Large intestine (tissue), 3 donors: ENCODE measurements at regions not wholly inside any gene's neighbourhood (a gene's known extent, or its start where the extent isn't known, plus 50 kb on each side); places are given as distances from the start of the nearest gene placed in this dataset.
A peak's percentile ranks its signal among the peaks of the same experiment; 100 is the strongest.

Source experiments
- DNase-seq, 2 donors: peaks; one replicate each; pipeline versions ENCODE4 v3.0.0 to v3.0.0-alpha.2; 2013
- H3K27ac ChIP-seq: one replicate; pipeline ENCODE4 v1.5.1; 2013; ENCODE audit warnings: low read length
- H3K27me3 ChIP-seq: 2 replicates; pipeline ENCODE4 v1.6.1; 2013; ENCODE audit warnings: low read length; ENCODE audit not compliant: control insufficient read depth, insufficient read depth
- H3K36me3 ChIP-seq: 2 replicates; pipeline ENCODE4 v1.6.1; 2013; ENCODE audit warnings: low read length; ENCODE audit not compliant: control insufficient read depth, insufficient read depth
- H3K4me1 ChIP-seq: one replicate; pipeline ENCODE4 v1.6.1; 2013; ENCODE audit warnings: low read length; ENCODE audit not compliant: control insufficient read depth, insufficient read depth
- H3K4me3 ChIP-seq: one replicate; pipeline ENCODE4 v1.5.1; 2013; ENCODE audit warnings: low read length
- H3K9me3 ChIP-seq: one replicate; pipeline ENCODE4 v1.6.1; 2013; ENCODE audit warnings: mild to moderate bottlenecking, low read depth, low read length, moderate library complexity; ENCODE audit not compliant: control insufficient read depth
- WGBS: methylation state at CpG from one replicate; pipeline ENCODE4 v1.1.5; 2013; ENCODE audit warnings: low lambda C conversion rate; ENCODE audit not compliant: insufficient coverage; 5-methylcytosine and 5-hydroxymethylcytosine counted together

GRCh38 chr1:168391851-168392681 is 111.4 kb downstream of the TBX19 start:
- no peaks in the 10 kb centered on the region for H3K9me3 ChIP-seq
- 78% methylated on average over 2 of the region's 8 CpGs for WGBS
- no peaks in the 10 kb centered on the region for H3K36me3 ChIP-seq
- H3K27me3 ChIP-seq = no peaks in the 10 kb centered on the region
- H3K4me1 ChIP-seq = peaks cover 4% of the 10 kb centered on the region
- no peak for DNase-seq
- H3K27ac ChIP-seq = no peak overlapping the region
- H3K4me3 ChIP-seq = no peak overlapping the region

GRCh38 chr1:168390271-168390670 is 109.6 kb downstream of the TBX19 start:
- H3K36me3 ChIP-seq = no peaks in the 10 kb centered on the region
- no peak for DNase-seq
- H3K4me3 ChIP-seq = no peak overlapping the region
- no peaks in the 10 kb centered on the region for H3K9me3 ChIP-seq
- no peak overlapping the region for H3K27ac ChIP-seq
- WGBS = 100% methylated on average over 1 of the region's 2 CpGs
- H3K27me3 ChIP-seq = peaks cover 3% of the 10 kb centered on the region
- H3K4me1 ChIP-seq = peaks cover 5% of the 10 kb centered on the region

- H3K4me3 ChIP-seq = no peak overlapping the region
- no peak overlapping the region for H3K27ac ChIP-seq
- H3K36me3 ChIP-seq = no peaks in the 10 kb centered on the region
- H3K9me3 ChIP-seq = no peaks in the 10 kb centered on the region
- no peak for DNase-seq
- H3K27me3 ChIP-seq = peaks cover 3% of the 10 kb centered on the region
- 92% methylated on average over 2 of the region's 5 CpGs for WGBS
- peaks cover 5% of the 10 kb centered on the region for H3K4me1 ChIP-seq
These were observed 107.4 kb downstream of the TBX19 start for GRCh38 chr1:168387781-168388760.

GRCh38 chr1:168386949-168387586 is 106.4 kb downstream of the TBX19 start:
- Histone ChIP-seq H3K9me3 (no peaks in the 10 kb centered on the region), H3K4me1 (peaks cover 5% of the 10 kb centered on the region), H3K27ac (no peak overlapping the region), H3K4me3 (no peak overlapping the region), H3K27me3 (peaks cover 3% of the 10 kb centered on the region), H3K36me3 (no peaks in the 10 kb centered on the region)
- DNase-seq = peak; percentile 56 to 67
- WGBS = 78% methylated on average over 6 of the region's 25 CpGs

- no peaks in the 10 kb centered on the region for H3K36me3 ChIP-seq
- no CpG with 5 or more reads among the region's 2 CpGs for WGBS
- no peaks in the 10 kb centered on the region for H3K9me3 ChIP-seq
- no peak for DNase-seq
- H3K27me3 ChIP-seq = peaks cover 3% of the 10 kb centered on the region
- no peak overlapping the region for H3K4me3 ChIP-seq
- H3K4me1 ChIP-seq = peaks cover 5% of the 10 kb centered on the region
- no peak overlapping the region for H3K27ac ChIP-seq
These were observed 105.8 kb downstream of the TBX19 start for GRCh38 chr1:168386492-168386891.

- Histone ChIP-seq H3K9me3 (no peaks in the 10 kb centered on the region), H3K4me1 (no peaks in the 10 kb centered on the region), H3K4me3 (no peak overlapping the region), H3K36me3 (no peaks in the 10 kb centered on the region), H3K27ac (no peak overlapping the region), H3K27me3 (peaks cover 3% of the 10 kb centered on the region)
- no peak for DNase-seq
These were observed 101.2 kb downstream of the TBX19 start for GRCh38 chr1:168381850-168382249.

GRCh38 chr1:168380945-168381344 is 100.3 kb downstream of the TBX19 start:
- H3K27ac ChIP-seq = no peak overlapping the region
- no peaks in the 10 kb centered on the region for H3K27me3 ChIP-seq
- H3K4me3 ChIP-seq = no peak overlapping the region
- H3K36me3 ChIP-seq = no peaks in the 10 kb centered on the region
- DNase-seq = no peak
- WGBS = no CpG with 5 or more reads among the region's 2 CpGs
- H3K9me3 ChIP-seq = no peaks in the 10 kb centered on the region
- peaks cover 3% of the 10 kb centered on the region for H3K4me1 ChIP-seq

GRCh38 chr1:168379104-168379860 is 98.6 kb downstream of the TBX19 start:
- Histone ChIP-seq H3K27me3 (no peaks in the 10 kb centered on the region), H3K36me3 (no peaks in the 10 kb centered on the region), H3K4me1 (peaks cover 11% of the 10 kb centered on the region), H3K4me3 (no peak overlapping the region), H3K27ac (no peak overlapping the region), H3K9me3 (no peaks in the 10 kb centered on the region)
- DNase-seq = no peak
- whole genome bisulfite sequencing = 87% methylated on average over 3 of the region's 8 CpGs

- no peak overlapping the region for H3K27ac ChIP-seq
- no peaks in the 10 kb centered on the region for H3K36me3 ChIP-seq
- DNase-seq = peak; percentile 23 to 62
- no peaks in the 10 kb centered on the region for H3K9me3 ChIP-seq
- no peak overlapping the region for H3K4me3 ChIP-seq
- whole genome bisulfite sequencing = 50% methylated on average over 2 of the region's 5 CpGs
- H3K27me3 ChIP-seq = no peaks in the 10 kb centered on the region
- H3K4me1 ChIP-seq = peaks cover 11% of the 10 kb centered on the region
These were observed 95.1 kb downstream of the TBX19 start for GRCh38 chr1:168375566-168376300.
